ENCODE measurements at regions not wholly inside any gene's neighbourhood (a gene's known extent, or its start where the extent isn't known, plus 50 kb on each side); places are given as distances from the start of the nearest gene placed in this dataset.

DNA sequence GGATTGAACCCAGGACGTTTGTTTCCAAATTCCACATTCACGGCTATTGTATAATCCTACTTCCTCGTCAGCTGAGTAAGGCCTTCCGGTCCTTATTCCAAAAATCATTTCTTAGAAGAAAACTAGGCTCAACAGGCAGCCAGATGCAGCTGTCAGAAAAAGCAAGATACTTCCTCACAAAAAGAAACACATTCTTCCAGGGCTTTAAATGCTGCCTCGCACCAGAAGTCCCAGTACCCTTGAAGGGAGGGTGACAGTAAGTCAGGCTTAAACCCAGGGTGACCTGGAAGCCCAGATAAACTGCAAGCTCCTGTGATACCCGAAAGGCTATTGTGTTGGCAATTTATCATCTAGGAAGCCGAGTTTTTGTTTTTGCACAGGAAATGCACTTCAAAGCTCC lies 414.0 kb downstream of the NFIB start:
- no peak for TF ChIP-seq BHLHE40 (IDR thresholded peaks at IDR 0.05; ENCODE audit: low read depth, low read length)
- TF ChIP-seq MYC (IDR thresholded peaks at IDR 0.05; ENCODE audit: borderline replicate concordance, low read length), result no peak
- no peak for TF ChIP-seq EP300 (IDR thresholded peaks at IDR 0.05)
- TF ChIP-seq CTCF (IDR thresholded peaks at IDR 0.05), result no peak
- no peak for TF ChIP-seq RNF2 (IDR thresholded peaks at IDR 0.05; ENCODE audit: borderline replicate concordance, low read depth)
- no peak for TF ChIP-seq ESRRA (IDR thresholded peaks at IDR 0.05; ENCODE audit: borderline replicate concordance, low read length)
- TF ChIP-seq CBX2 (IDR thresholded peaks at IDR 0.05; ENCODE audit: borderline replicate concordance, low read depth), result no peak

All from A549 (cell line).